ENCODE measurements at regions not wholly inside any gene's neighbourhood (a gene's known extent, or its start where the extent isn't known, plus 50 kb on each side); places are given as distances from the start of the nearest gene placed in this dataset.

GRCh38 chr21:43323244-43324005 lies 103.5 kb downstream of the SIK1 start:
- Histone ChIP-seq H3K4me3 (no peak overlapping the region), H3K9me3 (peaks cover 0 to under 1% (median 0%) of the 10 kb centered on the region in 4 donors), H3K27ac (peak overlapping the region in 1 of 4 donors; percentile 72), H3K36me3 (no peaks in the 10 kb centered on the region), H3K27me3 (no peaks in the 10 kb centered on the region), H3K4me1 (peaks cover 0 to 22% (median 5%) of the 10 kb centered on the region in 4 donors)
- DNase-seq (ENCODE audit: low spot score in 2 of 2), result no peak
- 44 to 63% methylated on average over 14 to 19 of the region's 23 CpGs for WGBS, 2 donors
- TF ChIP-seq, protein P1, sequence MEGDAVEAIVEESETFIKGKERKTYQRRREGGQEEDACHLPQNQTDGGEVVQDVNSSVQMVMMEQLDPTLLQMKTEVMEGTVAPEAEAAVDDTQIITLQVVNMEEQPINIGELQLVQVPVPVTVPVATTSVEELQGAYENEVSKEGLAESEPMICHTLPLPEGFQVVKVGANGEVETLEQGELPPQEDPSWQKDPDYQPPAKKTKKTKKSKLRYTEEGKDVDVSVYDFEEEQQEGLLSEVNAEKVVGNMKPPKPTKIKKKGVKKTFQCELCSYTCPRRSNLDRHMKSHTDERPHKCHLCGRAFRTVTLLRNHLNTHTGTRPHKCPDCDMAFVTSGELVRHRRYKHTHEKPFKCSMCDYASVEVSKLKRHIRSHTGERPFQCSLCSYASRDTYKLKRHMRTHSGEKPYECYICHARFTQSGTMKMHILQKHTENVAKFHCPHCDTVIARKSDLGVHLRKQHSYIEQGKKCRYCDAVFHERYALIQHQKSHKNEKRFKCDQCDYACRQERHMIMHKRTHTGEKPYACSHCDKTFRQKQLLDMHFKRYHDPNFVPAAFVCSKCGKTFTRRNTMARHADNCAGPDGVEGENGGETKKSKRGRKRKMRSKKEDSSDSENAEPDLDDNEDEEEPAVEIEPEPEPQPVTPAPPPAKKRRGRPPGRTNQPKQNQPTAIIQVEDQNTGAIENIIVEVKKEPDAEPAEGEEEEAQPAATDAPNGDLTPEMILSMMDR (IDR thresholded peaks at IDR 0.05), result no peak
- peak in 1 of 2 donors; percentile 87 for TF ChIP-seq EP300 (IDR thresholded peaks at IDR 0.05)

DNA sequence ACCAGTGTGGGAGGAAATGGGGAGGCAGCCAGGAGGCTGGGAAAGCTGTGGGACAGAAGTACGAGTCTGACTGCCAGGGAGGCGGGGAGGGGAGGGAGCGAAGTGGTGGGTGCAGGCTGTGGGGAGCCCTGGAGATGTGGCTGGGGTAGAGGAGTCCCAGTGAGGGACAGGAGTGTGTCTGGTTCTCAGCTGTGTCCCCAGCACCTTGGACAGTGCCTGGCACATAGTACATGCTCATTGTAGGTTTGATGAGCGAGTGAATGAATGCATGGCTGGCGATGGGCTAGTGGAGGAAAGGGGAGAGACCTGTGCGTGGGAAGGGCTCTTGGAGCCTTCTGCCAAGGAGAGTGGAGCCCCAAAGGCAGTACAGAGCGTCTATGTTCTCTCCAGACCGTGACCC lies 104.1 kb downstream of the SIK1 start:
- DNase-seq (ENCODE audit: low spot score in 2 of 2), result no peak
- Histone ChIP-seq H3K36me3 (no peaks in the 10 kb centered on the region), H3K4me1 (peaks cover 0 to 22% (median 5%) of the 10 kb centered on the region in 4 donors), H3K9me3 (peaks cover 0 to 6% (median 0%) of the 10 kb centered on the region in 4 donors), H3K27ac (peak overlapping the region in 1 of 4 donors; percentile 72), H3K4me3 (no peak overlapping the region), H3K27me3 (no peaks in the 10 kb centered on the region)
- TF ChIP-seq POLR2A (IDR thresholded peaks at IDR 0.05) (no peak), EP300 (IDR thresholded peaks at IDR 0.05) (no peak)
- TF ChIP-seq, protein P1 (IDR thresholded peaks at IDR 0.05), result no peak
- WGBS, 2 donors, result 68 to 73% methylated on average over 7 of the region's 8 CpGs

DNA sequence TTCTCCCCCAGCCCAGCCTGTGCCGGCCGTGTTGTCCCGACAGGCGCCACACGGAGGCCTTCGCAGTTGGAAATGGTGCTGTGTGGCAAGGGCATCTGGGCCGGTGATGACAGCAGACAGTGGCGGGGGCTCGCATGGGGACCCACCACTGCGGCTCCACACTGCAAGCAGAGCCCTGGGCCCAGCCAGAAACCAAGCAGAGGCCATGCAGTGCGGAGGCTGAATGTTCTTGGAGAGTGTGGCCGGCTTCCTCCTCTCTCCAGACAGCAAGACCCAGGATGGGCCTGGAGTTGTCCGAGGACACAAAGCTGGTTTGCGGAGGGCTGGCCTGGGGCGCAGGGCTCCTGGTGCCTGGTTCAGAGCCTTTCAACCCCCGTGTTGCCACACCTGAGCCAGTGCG lies 104.6 kb downstream of the SIK1 start:
- WGBS, 2 donors, result 88 to 90% methylated on average over 17 of the region's 17 CpGs
- peaks cover 0 to 7% (median 0%) of the 10 kb centered on the region in 4 donors for H3K9me3 ChIP-seq

DNA sequence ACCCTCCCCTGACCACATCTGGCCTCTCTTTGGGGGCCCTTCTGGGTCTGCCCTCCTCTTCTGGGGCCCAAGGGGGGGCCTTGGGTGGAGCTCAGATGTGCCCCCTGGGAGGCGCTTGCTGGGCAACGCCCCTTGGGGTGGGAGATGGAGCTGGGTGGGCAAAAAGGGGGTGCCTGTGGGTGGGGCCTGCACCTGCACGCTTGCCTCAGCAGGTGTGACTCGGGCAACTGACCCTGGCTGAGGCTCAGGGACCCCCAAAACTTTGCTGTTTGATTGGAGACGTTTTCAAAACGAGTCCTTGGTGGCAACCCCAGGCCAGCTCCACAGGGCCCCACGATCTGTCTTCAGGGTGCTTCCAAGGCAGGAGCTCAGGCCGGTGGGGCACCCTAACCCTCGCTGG lies 105.3 kb downstream of the SIK1 start:
- 89 to 97% methylated on average over 5 to 8 of the region's 9 CpGs for WGBS, 2 donors
- Histone ChIP-seq H3K9me3 (peaks cover 0 to 10% (median 0%) of the 10 kb centered on the region in 4 donors), H3K4me1 (peaks cover 0 to 22% (median 5%) of the 10 kb centered on the region in 4 donors), H3K27me3 (no peaks in the 10 kb centered on the region), H3K4me3 (no peak overlapping the region), H3K27ac (peak overlapping the region in 1 of 4 donors; percentile 76), H3K36me3 (no peaks in the 10 kb centered on the region)
- TF ChIP-seq, protein P1 (IDR thresholded peaks at IDR 0.05), result no peak
- TF ChIP-seq EP300 (IDR thresholded peaks at IDR 0.05) (no peak), POLR2A (IDR thresholded peaks at IDR 0.05) (no peak)
- no peak for DNase-seq (ENCODE audit: low spot score in 2 of 2)

More for the DNA sequence above, 104.6 kb downstream of the SIK1 start:
- Histone ChIP-seq H3K27ac (peak overlapping the region in 1 of 4 donors; percentile 72), H3K4me3 (no peak overlapping the region), H3K4me1 (peaks cover 0 to 22% (median 5%) of the 10 kb centered on the region in 4 donors), H3K36me3 (no peaks in the 10 kb centered on the region), H3K27me3 (no peaks in the 10 kb centered on the region)
- TF ChIP-seq POLR2A (IDR thresholded peaks at IDR 0.05), result no peak
- TF ChIP-seq EP300 (IDR thresholded peaks at IDR 0.05), result no peak
- no peak for DNase-seq (ENCODE audit: low spot score in 2 of 2)

GRCh38 chr21:43321111-43321510 lies 105.8 kb downstream of the SIK1 start:
- H3K4me1 ChIP-seq, result peaks cover 0 to 22% (median 5%) of the 10 kb centered on the region in 4 donors
- no peak for TF ChIP-seq POLR2A (IDR thresholded peaks at IDR 0.05)
- TF ChIP-seq, protein P1 (IDR thresholded peaks at IDR 0.05), result no peak
- TF ChIP-seq EP300 (IDR thresholded peaks at IDR 0.05), result no peak
- no peaks in the 10 kb centered on the region for H3K36me3 ChIP-seq
- no peak overlapping the region for H3K4me3 ChIP-seq
- 45 to 56% methylated on average over 4 to 5 of the region's 5 CpGs for WGBS, 2 donors
- H3K9me3 ChIP-seq, result peaks cover 0 to 10% (median 0%) of the 10 kb centered on the region in 4 donors
- H3K27ac ChIP-seq, result peak overlapping the region in 1 of 4 donors; percentile 76
- no peak for DNase-seq (ENCODE audit: low spot score in 2 of 2)
- no peaks in the 10 kb centered on the region for H3K27me3 ChIP-seq
